T-helper 1 cell treated with Interleukin-12 subunit alpha and Interleukin-12 subunit beta and Interleukin-4 antibody, amounts not matched to agents 30 ng/mL and 1 ng/mL, for 36 hours (primary cell): ENCODE measurements at regions not wholly inside any gene's neighbourhood (a gene's known extent, or its start where the extent isn't known, plus 50 kb on each side); places are given as distances from the start of the nearest gene placed in this dataset.

Experiments
- intact Hi-C: fragments of 100-400 bp; cut with micrococcal nuclease; formaldehyde crosslinking; loops from one replicate; pipeline ENCODE4 v1.15.1; 2024

DNA sequence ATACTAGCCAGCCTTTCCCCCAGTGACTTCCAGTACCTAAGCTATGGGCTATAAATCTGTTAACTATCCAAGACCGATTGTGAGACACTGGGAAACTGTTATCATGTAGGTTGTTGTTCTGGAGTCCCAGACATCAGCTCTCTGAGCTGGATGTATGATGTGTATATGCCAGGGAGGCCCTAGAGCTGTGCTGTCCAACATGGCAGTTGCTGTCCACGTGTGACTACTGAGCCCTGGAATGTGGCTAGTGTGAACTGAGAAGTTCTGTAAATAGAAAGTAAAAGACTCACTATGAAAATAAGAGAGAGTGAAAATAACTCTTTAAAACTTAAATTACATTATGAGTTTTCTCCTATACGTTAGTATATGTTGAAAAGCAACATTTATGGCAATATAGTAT lies 755.8 kb upstream of the FBXO33 start:
- intact Hi-C loops: no loop called here

DNA sequence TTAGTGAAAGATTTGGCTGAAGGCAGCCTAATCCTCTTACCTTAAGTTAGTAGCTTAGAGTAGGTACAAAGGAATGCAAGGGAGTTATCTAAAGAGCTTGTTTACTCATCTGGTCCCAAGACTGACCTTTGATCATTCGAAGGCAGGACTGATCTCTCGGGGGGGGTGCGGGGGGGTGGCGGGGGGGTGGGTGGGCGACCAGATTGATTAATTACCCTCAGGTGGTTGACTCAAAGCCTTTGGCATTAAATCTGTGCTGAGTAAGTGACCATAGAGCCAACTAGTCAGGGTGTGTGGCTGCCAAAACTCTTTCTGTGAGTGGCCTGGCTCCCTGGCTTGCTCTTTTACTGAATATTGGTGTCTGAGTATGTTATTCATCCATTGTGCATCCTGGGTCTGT lies 731.9 kb upstream of the FBXO33 start:
- intact Hi-C loops: no loop called here

DNA sequence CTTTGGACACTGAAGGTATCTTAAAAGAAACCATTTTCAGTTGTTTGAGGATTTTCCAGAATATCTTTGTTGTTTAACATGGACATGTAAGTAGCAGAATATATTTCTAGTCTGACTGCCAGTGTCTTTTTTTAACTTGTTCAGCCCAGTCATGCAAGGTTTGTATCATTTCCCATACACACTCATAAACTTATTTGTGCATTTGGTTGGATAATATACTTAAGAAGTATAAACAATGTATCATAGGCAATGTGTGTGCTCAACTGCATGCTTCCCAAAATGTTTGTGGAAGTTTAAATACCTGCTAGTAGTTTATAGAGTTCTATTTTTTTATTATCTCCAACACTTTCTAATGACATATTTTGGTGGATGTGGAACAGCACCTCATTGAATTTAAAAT lies 707.4 kb upstream of the FBXO33 start:
- intact Hi-C loops: loop anchor here (1.0 kb wide), 1 partner anchor 10 kb away; no protein-coding TSS in a partner anchor

DNA sequence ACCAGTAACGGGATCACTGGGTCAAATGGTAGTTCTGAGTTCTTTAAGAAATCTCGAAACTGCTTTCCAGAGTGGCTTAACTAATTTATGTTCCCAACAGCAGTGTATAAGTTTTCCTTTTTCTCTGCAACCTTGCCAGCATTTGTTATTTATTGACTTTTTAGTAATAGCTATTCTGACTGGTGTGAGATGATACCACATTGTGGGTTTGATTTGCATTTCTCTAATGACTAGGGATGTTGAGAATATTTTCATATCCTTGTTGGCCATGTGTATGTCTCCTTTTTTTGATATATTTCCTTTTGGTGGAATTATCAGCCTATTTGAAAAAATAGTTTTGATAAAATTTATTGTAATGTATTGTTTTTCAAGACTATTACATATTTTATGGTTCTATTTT lies 701.2 kb upstream of the FBXO33 start:
- intact Hi-C loops: no loop called here

DNA sequence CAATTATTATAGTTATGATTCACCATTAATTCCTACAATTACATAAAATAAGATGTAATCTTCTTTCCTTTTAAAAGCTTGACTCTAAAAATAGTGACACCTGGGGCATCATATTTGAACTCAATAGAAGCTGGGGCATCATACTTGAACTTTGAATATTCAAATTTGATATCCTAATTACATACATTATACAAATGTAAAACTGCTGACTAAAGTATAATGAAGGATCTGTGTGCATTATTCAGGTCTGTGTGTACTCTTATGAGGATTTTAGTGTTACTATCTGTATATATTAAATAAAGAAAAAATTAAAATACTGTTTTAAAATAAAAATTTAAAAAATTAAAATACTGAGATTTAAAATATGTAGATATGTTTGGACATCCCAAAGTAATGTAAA lies 696.9 kb upstream of the FBXO33 start:
- intact Hi-C loops: no loop called here

DNA sequence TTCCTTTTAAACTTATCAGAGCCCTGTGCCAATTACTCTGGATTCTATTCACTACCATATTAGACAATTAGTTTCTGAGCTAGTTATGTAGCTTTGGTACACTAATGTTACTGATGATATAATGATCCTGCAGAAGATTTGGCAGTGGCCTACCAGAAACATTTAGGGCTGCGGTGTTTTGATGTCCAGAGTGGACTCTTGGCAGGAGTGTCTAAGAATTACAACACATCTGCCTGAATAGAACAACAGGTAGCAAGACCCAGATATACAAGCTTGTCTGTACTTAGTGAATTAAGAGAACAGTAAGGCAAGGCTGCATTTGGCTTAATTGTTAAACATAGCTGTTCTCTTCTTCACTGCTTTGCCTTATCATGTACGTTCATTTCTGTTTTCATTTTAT lies 691.6 kb upstream of the FBXO33 start:
- intact Hi-C loops: no loop called here

DNA sequence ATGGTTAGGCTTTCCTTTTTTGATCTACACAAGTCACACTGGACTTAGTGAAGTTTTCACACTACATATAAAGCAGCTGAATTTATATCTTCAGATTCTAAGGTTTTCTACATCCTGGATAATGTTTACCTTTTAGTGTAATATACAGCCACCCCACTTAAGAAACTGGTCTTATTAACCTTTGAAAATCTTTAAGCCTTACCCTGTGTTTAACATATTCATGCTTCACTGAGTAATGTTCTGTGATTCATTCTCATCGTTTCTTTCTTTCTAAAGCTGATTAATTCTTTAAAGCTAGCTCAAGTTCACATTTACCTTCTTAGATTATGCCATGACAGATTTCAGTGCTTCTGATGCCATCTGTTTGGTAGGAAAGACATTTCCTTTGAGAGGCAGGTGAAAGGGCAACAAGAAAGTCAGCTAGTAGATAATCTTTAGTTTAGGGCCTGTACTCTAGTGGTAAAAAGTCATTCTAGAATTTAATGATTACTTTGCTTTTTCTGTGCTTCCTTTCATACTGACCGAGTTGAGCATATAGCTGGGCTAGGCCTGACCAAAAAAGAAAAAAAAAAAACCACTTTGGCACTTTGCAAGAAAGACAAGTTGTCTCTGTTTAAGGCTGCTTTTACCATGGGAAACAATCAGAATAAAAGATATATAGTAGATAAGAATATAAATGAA lies 690.9 kb upstream of the FBXO33 start:
- intact Hi-C loops: no loop called here

DNA sequence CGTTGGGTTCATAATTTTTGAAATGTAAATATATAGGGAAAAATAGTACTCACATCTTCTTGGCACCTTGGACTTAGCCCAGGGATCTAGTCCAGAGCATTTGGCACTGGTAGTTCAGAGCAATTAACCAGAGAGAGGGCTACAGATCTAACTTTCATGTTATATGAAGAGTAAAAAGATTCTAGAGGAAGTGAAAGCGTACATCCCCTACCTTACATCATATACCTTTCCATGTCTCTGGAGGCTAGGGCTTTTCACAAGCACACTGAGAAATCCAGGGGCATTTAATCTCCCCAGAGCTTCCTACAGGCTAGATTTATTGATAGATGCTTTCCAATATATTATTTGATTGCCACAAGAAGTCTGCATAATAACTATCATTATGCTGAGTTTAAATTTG lies 687.5 kb upstream of the FBXO33 start:
- intact Hi-C loops: no loop called here

DNA sequence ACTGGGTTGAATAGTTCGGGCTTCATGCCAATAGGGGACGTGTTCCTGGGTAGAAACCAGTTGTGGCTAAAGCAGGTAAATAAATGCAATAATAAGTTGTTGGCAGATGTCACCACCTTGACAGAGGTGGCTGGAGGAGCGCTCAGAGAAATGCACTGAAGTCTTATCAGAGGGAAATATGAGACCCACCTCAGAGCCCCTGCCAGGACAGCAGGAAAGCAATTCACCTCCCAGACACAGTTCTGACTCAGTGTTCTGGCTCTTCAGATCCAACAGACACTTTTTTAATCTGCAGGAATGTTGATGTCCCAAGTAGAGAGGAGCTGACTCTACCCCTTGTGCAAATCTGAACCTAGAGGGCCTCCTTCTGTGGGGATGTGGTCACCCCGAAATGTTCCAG lies 687.1 kb upstream of the FBXO33 start:
- intact Hi-C loops: no loop called here

DNA sequence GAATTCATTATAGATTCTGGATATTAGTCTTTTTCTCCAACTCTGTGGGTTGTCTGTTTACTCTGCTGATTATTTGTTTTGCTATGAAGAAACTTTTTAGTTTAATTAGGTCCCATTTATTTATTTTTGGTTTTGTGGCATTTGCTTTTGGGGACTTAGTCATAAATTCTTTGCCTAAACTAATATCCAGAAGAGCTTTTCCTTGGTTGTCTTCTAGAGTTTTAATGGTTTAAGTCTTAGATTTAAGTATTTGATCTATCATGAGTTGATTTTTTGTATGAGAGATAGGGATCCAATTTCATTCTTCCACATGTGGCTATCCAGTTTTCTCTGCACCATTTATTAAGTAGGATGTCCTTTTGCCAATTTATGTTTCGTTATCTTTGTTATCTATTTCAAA lies 683.4 kb upstream of the FBXO33 start:
- intact Hi-C loops: no loop called here

DNA sequence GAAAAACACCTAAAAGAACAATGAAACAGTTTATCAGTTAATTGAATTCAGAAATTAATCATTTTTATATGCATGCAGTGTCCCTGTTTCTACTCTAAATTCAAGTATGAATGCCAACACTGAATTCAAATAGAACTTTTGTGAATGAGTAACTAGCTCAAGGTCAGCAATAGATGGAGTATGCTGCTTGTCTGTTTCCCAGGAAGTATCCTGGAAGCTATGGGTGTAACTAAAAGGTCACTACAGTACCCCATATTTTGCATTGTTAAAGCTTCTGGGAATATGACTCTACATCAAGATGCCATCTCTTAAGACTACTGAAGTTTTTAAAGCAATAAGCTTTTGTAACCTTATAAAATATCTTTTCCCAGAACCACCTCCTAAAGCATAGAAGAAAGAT lies 681.4 kb upstream of the FBXO33 start:
- intact Hi-C loops: no loop called here

DNA sequence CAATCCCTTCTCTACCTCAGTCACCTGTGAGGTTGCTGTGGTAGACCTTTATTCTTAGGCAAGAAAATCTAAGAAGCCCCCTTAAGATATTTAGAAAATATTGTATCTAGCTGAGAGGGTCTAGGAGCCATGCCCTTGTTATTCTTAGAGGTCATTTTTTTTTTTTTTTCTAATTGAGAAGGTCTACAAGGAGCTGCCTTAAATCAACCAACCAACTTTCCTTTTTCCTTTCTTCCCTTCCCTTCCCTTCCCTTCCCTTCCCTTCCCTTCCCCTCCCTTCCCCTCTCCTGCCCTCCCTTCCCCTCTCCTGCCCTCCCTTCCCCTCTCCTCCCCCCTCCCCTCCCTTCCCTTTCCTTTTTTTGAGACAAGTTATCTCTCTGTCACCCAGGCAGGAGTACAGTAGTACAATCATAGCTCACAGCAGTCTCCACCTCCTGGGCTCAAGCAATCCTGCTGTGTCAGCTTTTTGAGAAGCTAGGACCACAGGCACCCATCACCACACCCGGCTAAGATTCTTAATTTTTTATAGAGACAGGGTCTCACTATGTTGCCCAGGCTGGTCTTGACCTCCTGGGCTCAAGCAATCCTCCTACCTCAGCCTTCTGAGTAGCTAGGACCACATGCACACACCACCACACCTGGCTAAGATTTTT lies 668.4 kb upstream of the FBXO33 start:
- intact Hi-C loops: no loop called here

DNA sequence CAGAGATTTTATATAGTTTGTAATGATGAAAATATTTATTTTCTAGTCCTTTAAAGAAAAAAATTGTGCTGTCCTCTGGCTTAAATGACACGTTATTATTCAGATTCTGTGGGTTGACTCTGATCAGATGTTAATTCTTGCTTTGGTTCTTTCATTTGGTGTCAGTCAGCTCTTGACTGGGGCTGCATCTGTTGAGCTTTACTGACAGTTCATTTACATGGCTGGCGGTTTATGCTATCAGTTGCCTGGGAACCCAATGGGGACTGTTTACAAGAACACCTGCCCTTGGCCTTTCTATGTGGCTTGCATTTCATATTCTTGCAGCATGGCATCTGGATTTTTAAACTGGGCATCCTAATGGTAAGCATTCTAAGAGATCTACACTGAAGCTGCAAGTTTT lies 667.1 kb upstream of the FBXO33 start:
- intact Hi-C loops: no loop called here

DNA sequence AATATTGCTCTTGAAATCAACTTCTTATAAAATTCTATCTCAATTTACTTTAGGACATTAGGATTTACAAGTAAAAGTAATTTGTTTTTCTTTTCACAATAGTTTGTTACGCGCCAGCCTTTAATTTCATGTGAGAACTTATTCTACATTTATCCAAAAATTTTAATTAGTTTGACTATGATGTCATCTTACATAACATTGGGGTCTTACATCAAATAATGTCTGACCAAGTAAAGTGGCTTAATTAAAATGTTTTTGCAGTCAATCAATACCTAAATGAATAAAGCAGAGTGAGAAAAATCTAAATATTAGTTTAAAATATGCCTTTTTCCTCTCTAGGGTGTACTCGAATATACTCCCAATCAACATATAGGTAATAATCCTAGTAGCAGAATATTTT lies 666.2 kb upstream of the FBXO33 start:
- intact Hi-C loops: no loop called here

DNA sequence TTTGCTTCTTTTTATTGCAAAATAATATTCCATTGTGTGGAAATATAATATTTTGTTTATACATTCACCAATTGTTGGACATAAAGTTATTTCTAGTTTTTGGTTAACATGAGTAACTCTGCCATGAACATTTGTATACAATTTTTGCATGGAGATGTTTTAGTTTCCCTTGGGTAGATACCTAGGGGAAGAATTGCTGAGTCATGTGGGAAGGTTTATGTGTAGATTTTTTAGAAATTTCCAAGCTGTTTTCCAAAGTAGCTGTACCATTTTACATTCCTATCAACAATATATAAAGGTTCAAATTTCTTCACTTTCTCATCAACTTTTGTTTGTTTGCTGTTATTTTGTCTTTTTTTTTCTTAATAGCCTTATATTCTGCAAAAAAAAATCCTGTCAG lies 664.7 kb upstream of the FBXO33 start:
- intact Hi-C loops: no loop called here

DNA sequence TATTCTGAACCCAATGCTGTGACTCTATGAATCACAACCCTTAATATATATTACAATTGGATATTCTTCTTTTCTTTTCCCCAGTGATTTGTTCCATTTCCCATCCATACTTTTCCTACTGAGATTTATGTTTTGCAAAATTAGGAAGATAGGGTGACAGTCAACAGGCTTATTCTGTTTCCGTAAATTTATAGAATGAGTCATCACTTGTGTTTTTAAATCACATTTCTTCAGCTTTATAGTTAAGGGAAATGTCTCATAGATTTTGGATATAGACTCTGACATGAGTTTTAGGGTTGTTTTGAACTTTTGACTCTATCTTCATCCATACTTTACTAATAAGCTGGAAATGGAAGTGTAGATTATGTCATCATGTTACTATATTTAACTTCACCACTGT lies 661.6 kb upstream of the FBXO33 start:
- intact Hi-C loops: no loop called here

DNA sequence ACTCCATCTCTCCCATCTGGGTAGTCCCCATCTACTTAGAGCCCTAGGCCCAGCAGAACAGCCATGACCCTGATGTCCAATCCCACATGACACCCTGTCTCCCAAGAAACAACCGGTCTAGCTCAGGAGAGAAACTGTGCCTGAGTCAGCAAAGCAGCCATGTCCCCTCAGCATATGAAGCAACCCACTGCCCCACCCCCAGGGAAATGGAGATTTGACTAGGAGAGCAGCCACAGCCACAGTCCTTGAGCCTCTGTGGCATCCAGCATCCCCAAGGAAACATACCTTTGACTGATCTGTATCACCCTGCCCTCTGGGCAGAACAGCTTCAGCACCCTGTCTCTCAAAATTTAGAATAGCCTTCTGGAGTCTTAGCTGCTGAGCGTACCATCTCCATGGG lies 641.9 kb upstream of the FBXO33 start:
- intact Hi-C loops: no loop called here

DNA sequence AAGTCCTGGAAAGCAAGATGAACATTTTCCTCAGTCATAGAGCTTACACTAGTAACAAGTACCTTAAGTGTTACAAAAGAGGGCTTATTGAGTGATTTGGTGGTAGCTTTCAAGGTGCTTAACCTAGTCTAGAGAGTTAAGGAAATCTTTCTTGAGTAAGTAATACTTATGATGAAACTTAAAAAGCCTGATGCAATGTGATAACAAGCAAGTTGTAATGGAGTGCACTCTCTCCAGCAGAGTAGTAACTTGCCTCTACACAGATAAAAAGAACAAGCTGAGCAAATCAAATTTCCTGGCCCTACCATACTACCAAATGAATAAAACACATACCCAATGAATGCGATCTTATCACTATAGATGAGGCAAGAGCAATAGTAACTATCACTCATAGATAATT lies 639.9 kb upstream of the FBXO33 start:
- intact Hi-C loops: no loop called here

DNA sequence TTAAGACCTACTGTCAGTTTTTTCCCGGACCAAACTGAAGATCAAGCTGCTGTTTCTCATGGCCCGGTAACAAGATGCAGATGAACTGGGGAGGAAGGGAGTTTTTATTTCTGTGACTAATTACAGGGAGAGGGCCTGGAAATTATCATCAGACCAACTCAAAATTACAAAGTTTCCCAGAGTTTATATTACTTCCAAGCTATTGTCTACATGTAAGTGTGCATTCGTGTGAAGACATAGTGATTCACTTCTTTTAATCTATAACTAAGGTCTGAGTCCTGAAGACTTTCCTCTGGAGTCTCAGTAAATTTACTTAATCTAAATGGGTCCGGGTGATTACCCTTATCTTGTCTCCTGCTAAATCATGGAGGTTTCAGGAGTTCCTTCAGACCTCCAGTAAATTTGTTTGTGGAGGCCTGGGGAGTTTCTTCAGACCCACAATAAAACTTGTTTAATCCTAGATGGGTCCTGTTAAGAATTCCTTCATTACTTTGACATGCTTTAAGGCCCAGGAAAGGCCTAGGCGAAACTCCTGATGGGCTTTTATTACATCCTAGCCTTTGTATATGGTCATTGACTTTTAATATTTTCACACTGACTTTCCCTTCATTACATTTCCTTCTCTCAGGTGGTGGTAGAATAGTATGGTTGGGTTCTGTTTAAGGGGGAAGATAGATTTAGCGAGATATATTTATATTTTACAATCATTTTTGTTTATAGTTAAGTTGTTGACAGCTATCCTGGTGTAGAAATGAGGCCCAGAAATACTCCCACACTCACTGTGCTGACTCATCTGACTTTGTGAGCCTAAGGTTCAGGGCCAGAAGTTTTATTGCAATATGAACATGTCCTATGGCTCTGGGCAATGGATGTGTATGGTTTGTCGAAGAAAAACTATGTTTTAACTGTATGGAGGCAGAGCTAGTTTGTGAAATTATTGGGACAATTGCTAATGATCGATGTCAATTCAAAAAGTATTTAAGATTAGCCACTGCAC lies 627.0 kb upstream of the FBXO33 start:
- intact Hi-C loops: no loop called here

DNA sequence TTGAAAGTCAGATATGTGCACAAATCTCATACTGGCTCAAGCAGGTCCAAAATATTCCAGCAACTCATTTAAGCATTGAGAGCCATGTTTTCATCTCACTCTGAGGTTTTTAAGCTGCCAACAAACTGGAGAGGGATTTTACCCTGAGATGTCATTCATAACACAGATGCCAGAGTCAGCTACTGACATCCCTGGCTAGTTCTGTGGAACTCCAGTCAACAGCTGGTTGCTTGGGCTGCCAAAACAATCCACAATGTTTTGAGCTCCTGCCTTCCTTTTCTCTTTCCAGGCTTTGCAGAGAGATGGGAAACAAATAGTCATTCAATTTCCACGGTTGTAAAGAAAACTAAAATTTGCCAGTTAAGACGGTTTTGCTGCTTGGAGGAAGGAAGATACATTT lies 621.2 kb upstream of the FBXO33 start:
- intact Hi-C loops: no loop called here

DNA sequence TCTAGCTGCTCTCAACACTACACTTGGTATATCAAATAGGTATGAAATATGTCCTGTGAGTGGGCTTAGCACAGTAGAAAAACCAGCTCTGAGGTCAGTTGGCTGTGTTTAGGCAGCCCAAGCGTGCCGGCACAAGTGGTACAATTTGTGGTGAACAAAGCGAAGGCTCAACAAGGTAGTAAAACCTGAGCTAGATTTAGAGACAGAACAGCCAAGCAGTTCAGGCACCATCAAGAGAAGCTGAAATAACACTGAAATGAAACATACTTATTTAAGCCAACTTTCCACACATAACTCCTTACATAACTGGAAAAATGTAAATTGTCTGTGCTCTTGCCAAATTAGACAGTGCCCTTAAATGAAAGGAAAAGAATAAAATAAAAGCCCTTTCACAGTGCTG lies 596.8 kb upstream of the FBXO33 start:
- intact Hi-C loops: no loop called here

DNA sequence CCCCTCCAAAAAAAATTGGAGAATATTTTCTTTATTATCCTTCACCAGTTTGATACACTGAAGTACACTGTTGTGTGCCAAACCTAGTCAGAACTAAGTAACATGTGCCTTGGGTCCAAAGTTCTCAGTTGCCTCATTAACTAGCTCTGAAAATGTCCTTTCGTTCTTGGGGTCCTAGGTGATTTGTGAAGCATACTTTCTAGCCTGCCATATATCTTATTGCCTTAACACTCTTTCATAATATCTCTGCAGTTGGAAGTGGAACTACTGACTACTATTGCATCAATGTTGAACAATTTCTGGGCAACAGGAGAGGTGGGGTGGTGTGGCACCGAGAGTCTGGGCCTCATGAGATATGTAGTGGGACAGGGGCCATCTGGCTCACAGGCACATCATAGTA lies 592.9 kb upstream of the FBXO33 start:
- intact Hi-C loops: no loop called here
